Muscle layer of colon (tissue), 2 donors: ENCODE measurements at regions not wholly inside any gene's neighbourhood (a gene's known extent, or its start where the extent isn't known, plus 50 kb on each side); places are given as distances from the start of the nearest gene placed in this dataset.

Experiments
- H3K27ac ChIP-seq: one replicate; pipeline ENCODE4 v1.7.0; 2013; ENCODE audit warnings: low read depth, mild to moderate bottlenecking, low read length, moderate library complexity
- H3K27me3 ChIP-seq, 2 donors: one replicate each; pipeline ENCODE4 v1.7.0; 2013; ENCODE audit warnings: low read length in 2 of 2, mild to moderate bottlenecking in 2 of 2; ENCODE audit not compliant: insufficient read depth in 2 of 2, control insufficient read depth in 1 of 2
- H3K36me3 ChIP-seq: one replicate; pipeline ENCODE4 v1.7.0; 2013; ENCODE audit warnings: mild to moderate bottlenecking, low read length; ENCODE audit not compliant: insufficient read depth
- H3K4me1 ChIP-seq: one replicate; pipeline ENCODE4 v1.7.0; 2013; ENCODE audit warnings: mild to moderate bottlenecking, low read length; ENCODE audit not compliant: insufficient read depth
- H3K4me3 ChIP-seq, 2 donors: one replicate each; pipeline ENCODE4 v1.7.0; 2013; ENCODE audit warnings: low read length in 2 of 2, low read depth in 1 of 2, mild to moderate bottlenecking in 1 of 2, moderate library complexity in 1 of 2
- H3K9ac ChIP-seq: one replicate; pipeline ENCODE4 v1.7.0; 2013; ENCODE audit warnings: low read length
- H3K9me3 ChIP-seq: one replicate; pipeline ENCODE4 v1.7.0; 2013; ENCODE audit warnings: mild to moderate bottlenecking, low read length
- donor health status: abdominal sarcoma.
- donor health status: Adenocarcinoma of cecum.

DNA sequence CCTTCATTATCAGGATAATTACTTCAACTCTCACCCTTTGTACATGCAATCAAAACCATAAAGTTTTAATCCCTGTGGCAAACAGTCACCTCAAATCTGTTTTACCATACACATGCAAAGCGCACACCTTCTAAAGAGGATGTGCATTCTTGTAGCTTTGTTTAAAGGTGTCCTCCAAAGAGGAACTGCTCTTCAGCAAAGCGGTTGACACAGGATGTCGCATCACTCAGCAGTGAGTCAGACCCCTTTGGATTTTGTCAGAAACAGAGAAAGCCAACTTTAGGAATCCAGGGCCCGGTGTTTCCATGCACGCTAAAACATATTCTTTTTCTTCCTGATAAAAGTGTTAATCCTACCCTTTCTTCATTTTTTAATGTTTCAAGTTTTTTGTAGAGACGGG lies 268.3 kb upstream of the ARID1B start:
- Histone ChIP-seq H3K27me3 (no peaks in the 10 kb centered on the region), H3K27ac (no peak overlapping the region), H3K4me3 (no peak overlapping the region), H3K36me3 (no peaks in the 10 kb centered on the region), H3K4me1 (no peaks in the 10 kb centered on the region), H3K9ac (no peak overlapping the region), H3K9me3 (no peaks in the 10 kb centered on the region)

DNA sequence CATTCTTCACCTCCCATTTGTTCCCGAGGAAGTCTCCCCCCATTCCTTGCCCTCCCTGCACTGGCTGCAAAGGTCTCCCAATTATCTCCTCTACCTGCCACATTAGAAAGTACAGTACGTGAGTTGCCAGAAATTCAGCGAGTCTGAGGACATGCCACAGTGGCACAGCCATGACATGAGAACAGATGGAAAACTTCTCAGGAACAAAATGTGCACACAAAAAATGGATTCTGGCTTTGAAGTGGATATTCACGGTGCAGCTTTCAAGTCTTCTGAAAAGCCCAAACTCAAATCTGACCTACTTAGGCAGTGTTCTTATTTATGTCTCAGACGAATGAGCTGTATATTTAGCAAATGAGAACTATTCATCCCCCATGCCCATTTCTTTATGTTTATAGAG lies 269.1 kb upstream of the ARID1B start:
- H3K36me3 ChIP-seq: no peaks in the 10 kb centered on the region
- no peak overlapping the region for H3K27ac ChIP-seq
- no peaks in the 10 kb centered on the region for H3K4me1 ChIP-seq
- H3K9me3 ChIP-seq: no peaks in the 10 kb centered on the region
- no peak overlapping the region for H3K4me3 ChIP-seq
- no peaks in the 10 kb centered on the region for H3K27me3 ChIP-seq
- H3K9ac ChIP-seq: no peak overlapping the region

DNA sequence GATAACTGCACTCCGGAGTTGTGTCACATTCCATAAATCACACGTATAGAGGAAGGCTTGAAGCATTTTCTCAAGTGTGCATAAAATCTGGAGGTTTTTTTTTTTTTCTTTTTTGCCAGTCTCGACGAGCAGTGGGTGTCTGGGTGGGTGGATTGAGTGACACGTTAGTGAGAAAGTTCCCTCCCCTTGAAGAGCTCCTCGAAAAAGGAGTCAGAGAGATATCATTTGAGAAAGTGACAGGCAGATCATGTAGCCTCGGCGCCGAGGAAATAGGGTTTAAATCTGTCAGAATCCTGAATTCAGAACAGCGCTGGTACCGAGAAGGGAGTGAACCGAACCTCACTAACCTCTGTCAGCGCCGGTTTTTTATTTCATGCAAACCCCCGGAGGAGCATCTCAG lies 269.5 kb upstream of the ARID1B start:
- H3K27ac ChIP-seq: no peak overlapping the region
- no peaks in the 10 kb centered on the region for H3K27me3 ChIP-seq
- H3K9me3 ChIP-seq: no peaks in the 10 kb centered on the region
- H3K36me3 ChIP-seq: no peaks in the 10 kb centered on the region
- no peak overlapping the region for H3K9ac ChIP-seq
- no peak overlapping the region for H3K4me3 ChIP-seq
- H3K4me1 ChIP-seq: no peaks in the 10 kb centered on the region

GRCh38 chr6:156507106-156507505 lies 270.1 kb upstream of the ARID1B start:
- Histone ChIP-seq H3K27ac (no peak overlapping the region), H3K36me3 (no peaks in the 10 kb centered on the region), H3K4me1 (no peaks in the 10 kb centered on the region), H3K27me3 (no peaks in the 10 kb centered on the region), H3K9ac (no peak overlapping the region), H3K4me3 (no peak overlapping the region), H3K9me3 (no peaks in the 10 kb centered on the region)

DNA sequence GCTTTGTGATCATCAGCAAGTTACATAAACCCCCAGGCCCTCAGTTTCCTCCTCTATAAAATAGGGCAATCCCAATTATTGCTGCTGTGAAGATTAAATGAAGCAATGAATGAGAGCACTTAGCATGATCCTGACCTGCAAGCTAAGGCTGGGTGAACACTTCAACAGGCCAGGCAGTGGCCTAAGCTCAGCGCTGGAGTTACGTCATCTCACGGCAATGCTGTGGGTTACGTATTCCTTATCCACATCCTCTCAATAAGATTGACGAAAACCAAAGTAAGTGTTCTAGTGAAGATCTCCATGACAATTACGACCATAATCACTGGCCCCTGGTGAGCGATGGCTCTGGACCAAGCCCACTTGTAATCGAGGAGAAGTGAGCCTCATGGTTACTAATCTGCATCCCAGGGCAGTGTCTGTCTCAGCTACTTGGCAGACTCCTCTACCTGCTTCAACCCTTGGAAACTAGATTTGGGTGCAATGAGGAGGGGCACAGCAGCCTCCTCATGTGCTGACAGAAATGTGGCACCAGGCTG lies 274.1 kb upstream of the ARID1B start:
- H3K27ac ChIP-seq: no peak overlapping the region
- H3K4me3 ChIP-seq: no peak overlapping the region
- H3K36me3 ChIP-seq: no peaks in the 10 kb centered on the region
- H3K4me1 ChIP-seq: no peaks in the 10 kb centered on the region
- H3K27me3 ChIP-seq: no peaks in the 10 kb centered on the region
- no peaks in the 10 kb centered on the region for H3K9me3 ChIP-seq
- no peak overlapping the region for H3K9ac ChIP-seq

- no peaks in the 10 kb centered on the region for H3K4me1 ChIP-seq
Measured at GRCh38 chr6:156497618-156498017, 279.6 kb upstream of the ARID1B start.

GRCh38 chr6:156487877-156488276 lies 289.3 kb upstream of the ARID1B start:
- no peak overlapping the region for H3K9ac ChIP-seq
- no peak overlapping the region for H3K4me3 ChIP-seq
- H3K27ac ChIP-seq: no peak overlapping the region
- no peaks in the 10 kb centered on the region for H3K36me3 ChIP-seq
- H3K9me3 ChIP-seq: no peaks in the 10 kb centered on the region
- H3K4me1 ChIP-seq: no peaks in the 10 kb centered on the region
- no peaks in the 10 kb centered on the region for H3K27me3 ChIP-seq

More at GRCh38 chr6:156497618-156498017, 279.6 kb upstream of the ARID1B start:
- Histone ChIP-seq H3K27me3 (no peaks in the 10 kb centered on the region), H3K27ac (no peak overlapping the region), H3K9ac (no peak overlapping the region), H3K4me3 (no peak overlapping the region), H3K9me3 (no peaks in the 10 kb centered on the region), H3K36me3 (no peaks in the 10 kb centered on the region)

GRCh38 chr6:156485150-156485549 lies 292.0 kb upstream of the ARID1B start:
- Histone ChIP-seq H3K36me3 (no peaks in the 10 kb centered on the region), H3K9ac (no peak overlapping the region), H3K27ac (no peak overlapping the region), H3K4me1 (no peaks in the 10 kb centered on the region), H3K4me3 (no peak overlapping the region), H3K27me3 (no peaks in the 10 kb centered on the region), H3K9me3 (no peaks in the 10 kb centered on the region)

- Histone ChIP-seq H3K9me3 (no peaks in the 10 kb centered on the region), H3K4me1 (no peaks in the 10 kb centered on the region), H3K36me3 (no peaks in the 10 kb centered on the region), H3K27me3 (no peaks in the 10 kb centered on the region), H3K27ac (no peak overlapping the region), H3K9ac (no peak overlapping the region), H3K4me3 (no peak overlapping the region)
Measured at GRCh38 chr6:156474507-156475120, 302.6 kb upstream of the ARID1B start.

GRCh38 chr6:156471000-156471399 lies 306.2 kb upstream of the ARID1B start:
- Histone ChIP-seq H3K9me3 (no peaks in the 10 kb centered on the region), H3K9ac (no peak overlapping the region), H3K27ac (no peak overlapping the region), H3K27me3 (no peaks in the 10 kb centered on the region), H3K36me3 (no peaks in the 10 kb centered on the region), H3K4me3 (no peak overlapping the region), H3K4me1 (no peaks in the 10 kb centered on the region)

GRCh38 chr6:156464100-156464878 lies 312.9 kb upstream of the ARID1B start:
- no peaks in the 10 kb centered on the region for H3K9me3 ChIP-seq
- H3K4me1 ChIP-seq: no peaks in the 10 kb centered on the region
- H3K27ac ChIP-seq: no peak overlapping the region
- no peak overlapping the region for H3K4me3 ChIP-seq
- H3K27me3 ChIP-seq: no peaks in the 10 kb centered on the region
- H3K36me3 ChIP-seq: no peaks in the 10 kb centered on the region
- no peak overlapping the region for H3K9ac ChIP-seq

DNA sequence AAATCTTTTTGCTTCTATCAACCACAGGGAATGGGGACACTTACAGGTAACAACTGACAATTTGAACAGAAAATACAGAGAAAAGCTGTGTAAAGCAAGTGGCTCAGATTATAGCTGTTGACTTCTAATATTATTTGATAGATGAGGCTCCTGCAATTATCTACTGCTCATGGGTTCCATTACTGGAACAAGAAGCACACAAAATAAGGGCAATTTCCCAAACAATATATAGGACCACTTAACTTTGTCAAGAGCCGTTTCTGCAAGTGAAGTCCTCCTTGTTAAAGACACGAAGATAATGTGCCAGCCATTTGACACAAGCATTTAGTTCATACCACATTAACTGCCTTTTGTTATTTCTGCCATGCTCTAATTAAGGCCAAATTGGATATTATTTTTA lies 315.5 kb upstream of the ARID1B start:
- Histone ChIP-seq H3K27ac (no peak overlapping the region), H3K36me3 (no peaks in the 10 kb centered on the region), H3K9ac (no peak overlapping the region), H3K4me3 (no peak overlapping the region), H3K27me3 (no peaks in the 10 kb centered on the region), H3K9me3 (no peaks in the 10 kb centered on the region), H3K4me1 (no peaks in the 10 kb centered on the region)
